PC-3 (cell line): ENCODE measurements at regions not wholly inside any gene's neighbourhood (a gene's known extent, or its start where the extent isn't known, plus 50 kb on each side); places are given as distances from the start of the nearest gene placed in this dataset.

Experiments used
- CTCF ChIP-seq: fragments of 300-600 bp; sonication (generic); conservative IDR thresholded peaks from 2 replicates; pipeline ENCODE4 v1.5.1; 2017; ENCODE audit warnings: antibody characterized with exemption, low read depth, mild to moderate bottlenecking, low read length
- EZH2phosphoT487 ChIP-seq: fragments of 300-600 bp; sonication (generic); IDR thresholded peaks from 2 replicates; pipeline ENCODE4 v1.6.1; 2018; ENCODE audit warnings: mild to moderate bottlenecking, antibody characterized with exemption, low read length, borderline replicate concordance

GRCh38 chr2:66048667-66049066, 386.3 kb upstream of the MEIS1 start:
- TF ChIP-seq CTCF, result no peak
- TF ChIP-seq EZH2phosphoT487, result no peak
